ENCODE measurements at regions not wholly inside any gene's neighbourhood (a gene's known extent, or its start where the extent isn't known, plus 50 kb on each side); places are given as distances from the start of the nearest gene placed in this dataset.
A peak's percentile ranks its signal among the peaks of the same experiment; 100 is the strongest.
"Not testable (repeated sequence)": the region's sequence is repeated elsewhere in the genome, so short reads cannot be mapped to it uniquely, and the experiment has no call there.

GRCh38 chr1:30133414-30134055, 589.9 kb downstream of the MATN1 start:
- DNase-seq, result no peak

GRCh38 chr1:30132602-30133286, 590.6 kb downstream of the MATN1 start:
- DNase-seq, result no peak

GRCh38 chr1:30130566-30130965, 592.8 kb downstream of the MATN1 start:
- DNase-seq, result not testable (repeated sequence)

GRCh38 chr1:30130099-30130498, 593.3 kb downstream of the MATN1 start:
- DNase-seq, result no peak

- DNase-seq, result no peak
Observed at GRCh38 chr1:30129421-30130055, 593.8 kb downstream of the MATN1 start.

- DNase-seq, result no peak
Observed at GRCh38 chr1:30129001-30129408, 594.4 kb downstream of the MATN1 start.

GRCh38 chr1:30126848-30127247, 596.5 kb downstream of the MATN1 start:
- no peak for DNase-seq

- DNase-seq, result no peak
Observed at GRCh38 chr1:30125821-30126170, 597.6 kb downstream of the MATN1 start.

GRCh38 chr1:30125021-30125820, 598.2 kb downstream of the MATN1 start:
- no peak for DNase-seq

GRCh38 chr1:30123896-30124295, 599.5 kb downstream of the MATN1 start:
- no peak for DNase-seq

- no peak for DNase-seq
Observed at GRCh38 chr1:30123036-30123435, 600.3 kb downstream of the MATN1 start.

- DNase-seq, result no peak
Observed at GRCh38 chr1:30120245-30121000, 603.0 kb downstream of the MATN1 start.

- DNase-seq, result no peak
Observed at GRCh38 chr1:30117685-30118084, 605.7 kb downstream of the MATN1 start.

- peak in 1 of 2 experiments; percentile 30 for DNase-seq
Observed at GRCh38 chr1:30111431-30111830, 612.0 kb downstream of the MATN1 start.

- no peak for DNase-seq
Observed at GRCh38 chr1:30110846-30111245, 612.5 kb downstream of the MATN1 start.

- DNase-seq, result no peak
Observed at GRCh38 chr1:30109853-30110252, 613.5 kb downstream of the MATN1 start.

GRCh38 chr1:30108186-30108585, 615.2 kb downstream of the MATN1 start:
- no peak for DNase-seq

GRCh38 chr1:30106125-30106524, 617.3 kb downstream of the MATN1 start:
- no peak for DNase-seq

GRCh38 chr1:30104551-30104950, 618.8 kb downstream of the MATN1 start:
- DNase-seq, result no peak

- DNase-seq, result no peak
Observed at GRCh38 chr1:30103708-30104411, 619.5 kb downstream of the MATN1 start.

GRCh38 chr1:30102605-30103004, 620.8 kb downstream of the MATN1 start:
- no peak for DNase-seq
